ENCODE measurements at regions not wholly inside any gene's neighbourhood (a gene's known extent, or its start where the extent isn't known, plus 50 kb on each side); places are given as distances from the start of the nearest gene placed in this dataset.
"Not testable (repeated sequence)": the region's sequence is repeated elsewhere in the genome, so short reads cannot be mapped to it uniquely, and the experiment has no call there.

DNA sequence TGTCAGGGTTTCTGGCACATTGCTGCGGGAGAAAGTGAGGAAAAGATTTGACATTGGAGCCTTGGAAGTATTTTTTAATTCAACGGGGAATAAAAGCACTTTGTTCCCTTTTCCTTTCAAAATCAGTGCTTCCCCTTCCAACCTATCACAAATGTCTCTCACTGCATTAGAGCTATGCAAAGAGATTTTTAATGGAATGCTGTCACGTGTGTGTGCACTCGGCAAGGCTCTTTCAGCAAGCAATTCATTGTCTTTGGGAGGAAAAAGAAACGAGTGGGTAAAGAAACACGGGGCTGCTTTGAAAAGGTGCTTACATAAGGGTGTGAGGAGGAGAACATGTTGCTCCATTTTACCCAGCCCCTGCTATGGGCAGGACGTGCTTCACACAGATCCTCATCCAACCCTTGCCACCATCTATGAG lies 490.4 kb upstream of the PROK2 start:
- H3K9me3 ChIP-seq = no peaks in the 10 kb centered on the region
- DNase-seq = no peak
- H3K27me3 ChIP-seq = no peaks in the 10 kb centered on the region
- no peak overlapping the region for H3K4me3 ChIP-seq
- H3K36me3 ChIP-seq = no peaks in the 10 kb centered on the region

DNA sequence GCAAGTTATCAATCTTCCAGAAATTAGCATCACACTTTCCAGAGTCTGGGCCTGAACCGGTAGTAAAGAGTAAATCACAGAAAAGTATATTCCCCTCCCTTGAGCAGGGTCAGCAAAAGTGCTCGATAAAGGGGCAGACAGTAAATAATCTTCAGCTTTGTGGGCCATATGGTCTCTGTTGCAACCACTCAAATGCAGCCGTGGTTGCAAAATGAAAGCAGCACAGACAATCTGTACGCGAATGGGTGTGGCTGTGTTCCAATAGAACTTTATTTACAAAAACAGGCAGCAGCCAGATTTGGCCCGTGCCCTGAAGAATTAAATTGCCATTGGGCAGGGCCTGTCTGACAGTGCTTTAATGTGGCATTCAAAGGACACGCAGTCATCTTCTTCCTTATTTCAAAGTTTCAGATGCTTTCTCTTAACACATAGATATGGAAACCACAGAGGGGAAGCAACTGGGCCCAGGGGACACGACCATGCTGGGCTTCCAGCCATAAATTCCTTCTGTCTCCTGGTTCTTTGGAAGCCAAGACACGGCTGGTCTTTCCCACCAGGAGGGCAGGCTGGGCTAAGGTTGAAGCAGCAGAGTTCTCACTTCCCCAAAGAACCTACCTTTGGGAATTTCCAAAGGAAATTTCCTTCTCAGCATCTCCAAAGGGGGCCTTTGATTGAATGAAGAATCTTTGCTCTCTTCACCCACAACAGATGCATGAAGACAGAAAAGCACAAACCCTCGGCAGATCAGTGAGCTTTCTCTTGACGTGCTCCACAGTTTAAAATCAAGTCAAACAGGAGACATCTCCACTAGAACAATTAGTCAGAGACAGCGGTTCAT lies 489.8 kb upstream of the PROK2 start:
- 0 out of 2 replicates have a peak overlapping the region, but pooled peaks have one; percentile 7 for H3K4me3 ChIP-seq
- no peaks in the 10 kb centered on the region for H3K9me3 ChIP-seq
- DNase-seq = peak; percentile 40
- H3K36me3 ChIP-seq = no peaks in the 10 kb centered on the region
- no peaks in the 10 kb centered on the region for H3K27me3 ChIP-seq

DNA sequence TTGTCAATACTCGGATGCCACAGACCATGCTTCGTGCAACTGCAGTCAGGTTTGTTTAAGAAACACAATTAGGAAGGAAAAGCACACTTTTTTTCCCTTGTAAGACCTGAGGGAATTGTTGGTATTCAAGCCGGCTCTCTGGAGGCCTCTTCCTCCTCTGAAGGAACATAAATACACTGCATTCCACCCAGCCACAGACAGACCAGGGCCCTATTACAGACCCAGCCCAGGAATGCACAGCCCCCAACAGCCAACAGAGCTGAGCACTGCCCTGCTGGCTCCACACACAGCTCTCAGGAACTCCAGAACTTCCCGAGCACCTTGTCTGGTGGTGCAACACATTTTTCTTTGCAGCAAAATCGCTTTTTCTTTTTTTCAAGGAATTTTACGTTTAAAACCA lies 488.7 kb upstream of the PROK2 start:
- no peak for DNase-seq
- Histone ChIP-seq H3K36me3 (no peaks in the 10 kb centered on the region), H3K27me3 (no peaks in the 10 kb centered on the region), H3K9me3 (no peaks in the 10 kb centered on the region), H3K4me3 (no peak overlapping the region)

DNA sequence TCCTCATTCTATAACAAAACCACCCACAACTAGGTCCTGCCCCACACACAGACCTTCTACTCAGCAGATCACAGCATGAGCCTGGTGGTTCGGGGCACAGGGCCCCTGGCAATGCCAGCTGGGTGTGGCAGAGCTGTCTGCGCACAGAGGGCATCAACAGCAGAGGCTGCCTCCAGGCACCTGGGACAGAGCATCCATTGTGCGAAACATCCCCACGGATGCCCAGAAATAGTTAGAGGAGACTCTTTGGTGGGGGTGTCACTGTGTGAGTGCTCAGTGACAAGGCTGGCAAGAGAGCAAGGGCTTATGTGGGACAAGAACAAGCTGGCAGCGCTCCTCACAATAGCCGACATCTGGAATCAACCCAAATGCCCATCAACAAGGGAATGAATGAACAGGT lies 487.4 kb upstream of the PROK2 start:
- no peaks in the 10 kb centered on the region for H3K27me3 ChIP-seq
- H3K36me3 ChIP-seq = no peaks in the 10 kb centered on the region
- H3K4me3 ChIP-seq = no peak overlapping the region
- no peak for DNase-seq
- H3K9me3 ChIP-seq = no peaks in the 10 kb centered on the region

GRCh38 chr3:72271923-72272322 lies 487.0 kb upstream of the PROK2 start:
- no peak for DNase-seq
- no peaks in the 10 kb centered on the region for H3K9me3 ChIP-seq
- no peaks in the 10 kb centered on the region for H3K36me3 ChIP-seq
- H3K27me3 ChIP-seq = no peaks in the 10 kb centered on the region
- H3K4me3 ChIP-seq = no peak overlapping the region

GRCh38 chr3:72271216-72271615 lies 486.3 kb upstream of the PROK2 start:
- DNase-seq = no peak

GRCh38 chr3:72270730-72271129 lies 485.8 kb upstream of the PROK2 start:
- Histone ChIP-seq H3K36me3 (no peaks in the 10 kb centered on the region), H3K27me3 (no peaks in the 10 kb centered on the region), H3K9me3 (no peaks in the 10 kb centered on the region), H3K4me3 (no peak overlapping the region)
- DNase-seq = no peak

More at GRCh38 chr3:72271216-72271615, 486.3 kb upstream of the PROK2 start:
- H3K36me3 ChIP-seq = no peaks in the 10 kb centered on the region
- no peaks in the 10 kb centered on the region for H3K9me3 ChIP-seq
- no peaks in the 10 kb centered on the region for H3K27me3 ChIP-seq
- H3K4me3 ChIP-seq = no peak overlapping the region

DNA sequence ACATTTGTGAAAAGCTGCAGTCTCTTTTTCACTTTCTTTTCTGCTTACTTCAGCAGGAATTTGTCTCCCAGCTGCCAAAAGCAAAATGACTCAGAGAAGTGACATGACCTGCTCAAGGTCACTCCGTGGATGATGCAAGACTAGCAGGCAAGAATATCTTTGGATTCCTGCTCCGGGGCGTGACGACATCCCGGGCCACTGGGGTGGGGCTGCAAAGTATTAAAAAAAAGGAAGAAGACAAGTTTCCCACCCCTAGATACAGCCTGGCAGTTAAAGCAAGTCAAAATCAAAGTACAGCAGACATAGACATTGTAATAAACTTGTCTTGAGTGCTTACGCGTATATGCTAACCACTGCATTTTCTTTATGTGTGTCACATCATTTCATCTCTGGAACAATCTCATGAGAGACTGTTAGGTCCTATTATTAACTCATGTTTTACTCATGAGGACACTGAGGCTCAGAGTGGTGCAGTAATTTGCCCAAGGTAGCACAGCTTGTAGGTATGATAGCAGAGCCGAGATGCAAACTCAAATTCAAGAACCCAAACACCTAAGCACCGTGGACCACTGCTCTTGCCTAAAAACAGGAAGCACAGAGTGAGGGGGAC lies 485.2 kb upstream of the PROK2 start:
- Histone ChIP-seq H3K27me3 (no peaks in the 10 kb centered on the region), H3K9me3 (no peaks in the 10 kb centered on the region), H3K4me3 (no peak overlapping the region), H3K36me3 (no peaks in the 10 kb centered on the region)
- DNase-seq = peak; percentile 59

DNA sequence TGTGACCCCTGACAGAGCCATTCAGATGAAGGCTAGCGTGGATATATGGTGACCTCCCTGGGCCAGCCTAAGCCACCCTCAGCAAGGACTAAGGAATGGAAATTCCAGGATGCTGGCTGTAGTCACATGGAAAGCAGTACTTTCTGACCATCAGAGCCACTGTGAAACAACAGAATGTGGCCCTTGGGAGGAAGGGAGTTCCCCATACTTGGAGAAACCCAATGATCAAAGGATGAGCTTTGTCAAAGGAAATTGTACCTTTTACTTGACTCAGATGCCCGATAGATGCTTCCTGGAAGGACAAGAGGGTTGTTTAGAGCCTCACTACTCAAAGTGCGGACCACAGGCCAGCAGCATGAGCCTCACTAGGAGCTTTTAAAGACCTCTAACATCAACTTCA lies 484.5 kb upstream of the PROK2 start:
- Histone ChIP-seq H3K9me3 (no peaks in the 10 kb centered on the region), H3K36me3 (no peaks in the 10 kb centered on the region), H3K4me3 (no peak overlapping the region), H3K27me3 (no peaks in the 10 kb centered on the region)
- DNase-seq = no peak

DNA sequence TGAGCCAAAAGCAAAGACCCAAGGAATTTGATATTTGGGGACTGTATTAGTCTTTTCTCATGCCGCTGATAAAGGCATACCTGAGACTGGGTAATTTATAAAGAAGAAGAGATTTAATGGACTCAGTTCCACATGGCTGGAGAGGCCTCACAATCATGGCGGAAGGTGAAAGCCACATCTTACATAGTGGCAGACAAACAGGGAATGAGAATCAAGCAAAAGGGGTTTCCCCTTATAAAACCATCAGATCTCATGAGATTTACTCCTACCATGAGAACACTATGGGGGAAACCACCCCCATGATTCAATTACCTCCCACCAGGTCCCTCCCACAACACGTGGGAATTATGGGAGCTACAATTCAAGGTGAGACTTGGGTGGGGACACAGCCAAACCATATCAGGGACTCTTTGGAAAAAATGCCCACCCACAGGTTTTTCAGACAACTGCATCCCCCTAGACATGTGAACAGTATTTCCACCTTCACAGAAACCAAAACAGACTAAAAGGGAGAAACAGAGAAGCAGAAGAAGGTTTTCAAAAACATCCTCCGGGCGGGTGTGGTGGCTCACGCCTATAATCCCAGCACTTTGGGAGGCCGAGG lies 482.1 kb upstream of the PROK2 start:
- H3K27me3 ChIP-seq, DNase-seq, H3K4me3 ChIP-seq, H3K36me3 ChIP-seq, H3K9me3 ChIP-seq: not testable (repeated sequence)

GRCh38 chr3:72266016-72266370 lies 481.0 kb upstream of the PROK2 start:
- no peaks in the 10 kb centered on the region for H3K27me3 ChIP-seq
- H3K9me3 ChIP-seq = no peaks in the 10 kb centered on the region
- no peak for DNase-seq
- H3K36me3 ChIP-seq = no peaks in the 10 kb centered on the region
- H3K4me3 ChIP-seq = no peak overlapping the region

- no peaks in the 10 kb centered on the region for H3K36me3 ChIP-seq
- no peaks in the 10 kb centered on the region for H3K27me3 ChIP-seq
- no peak overlapping the region for H3K4me3 ChIP-seq
- H3K9me3 ChIP-seq = no peaks in the 10 kb centered on the region
- no peak for DNase-seq
Observed at GRCh38 chr3:72265256-72266015, 480.5 kb upstream of the PROK2 start.

GRCh38 chr3:72263223-72263990 lies 478.5 kb upstream of the PROK2 start:
- DNase-seq = no peak
- H3K27me3 ChIP-seq = no peaks in the 10 kb centered on the region
- H3K36me3 ChIP-seq = no peaks in the 10 kb centered on the region
- H3K9me3 ChIP-seq = no peaks in the 10 kb centered on the region
- H3K4me3 ChIP-seq = no peak overlapping the region

DNA sequence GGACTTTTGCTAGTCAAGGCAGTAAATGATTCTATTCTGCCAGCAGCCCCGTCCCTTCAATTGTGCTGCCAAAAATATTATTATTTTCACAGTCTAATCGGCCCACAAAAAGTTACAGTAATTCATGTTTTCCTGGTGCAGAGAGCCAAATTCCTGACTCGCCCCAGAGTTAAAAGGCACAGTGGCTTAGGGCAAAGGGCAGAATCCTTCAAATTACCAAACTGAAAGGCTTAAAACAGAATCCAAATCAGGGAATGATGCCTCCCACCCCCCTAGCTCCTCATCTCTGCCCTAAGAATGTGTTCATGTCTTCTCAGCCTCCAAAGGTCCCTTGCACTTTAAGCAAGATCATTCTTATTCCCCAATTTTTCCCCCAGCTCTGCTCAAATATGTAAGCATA lies 477.8 kb upstream of the PROK2 start:
- H3K4me3 ChIP-seq = no peak overlapping the region

DNA sequence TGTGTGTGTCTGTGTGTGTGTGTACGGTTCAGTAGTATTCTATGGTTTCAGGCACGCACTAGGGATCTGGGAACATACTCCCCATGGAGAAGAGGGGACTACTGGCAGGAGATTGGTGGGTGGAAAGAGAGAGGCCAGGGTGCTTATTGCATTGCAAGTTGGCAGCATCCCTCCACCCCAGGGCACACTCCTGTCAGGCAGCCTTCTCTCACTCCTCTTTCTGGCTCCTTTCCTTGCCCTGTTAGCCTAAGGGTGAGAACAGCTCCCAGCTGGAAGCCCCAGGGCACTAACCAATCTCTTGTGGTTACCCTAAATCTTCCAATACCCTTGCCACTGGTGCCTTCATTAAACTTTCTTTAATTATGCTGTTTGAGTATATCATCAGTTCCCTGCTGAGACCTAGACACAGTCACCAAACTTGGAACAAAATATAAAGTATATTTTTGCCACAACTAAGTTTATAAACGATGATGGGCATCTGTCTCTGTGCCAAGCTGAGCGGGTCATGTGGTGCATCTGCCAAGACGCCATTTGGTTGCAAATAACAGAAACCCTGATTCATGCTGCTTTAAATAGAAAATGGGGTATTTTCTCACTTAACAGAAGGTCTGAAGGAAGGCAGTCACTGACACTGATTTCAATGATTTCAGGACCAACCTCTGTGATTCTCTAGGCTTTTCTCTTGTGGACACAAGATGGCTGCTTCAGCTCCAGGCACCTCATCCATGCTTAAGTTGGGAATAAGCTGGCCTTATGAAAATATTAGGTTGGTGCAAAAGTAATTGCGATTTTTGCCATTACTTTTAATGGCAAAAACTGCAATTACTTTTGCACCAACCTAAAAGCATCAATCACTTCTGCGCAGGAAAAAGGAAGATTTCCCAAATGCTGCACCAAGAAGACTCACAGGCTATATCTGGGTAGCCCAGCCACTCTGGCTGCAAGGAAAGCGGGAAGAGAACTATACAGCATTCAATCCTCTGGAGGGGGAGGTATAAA lies 476.9 kb upstream of the PROK2 start:
- Histone ChIP-seq H3K36me3 (no peaks in the 10 kb centered on the region), H3K9me3 (no peaks in the 10 kb centered on the region), H3K27me3 (no peaks in the 10 kb centered on the region), H3K4me3 (no peak overlapping the region)
- peak; percentile 92 for DNase-seq

More for the DNA sequence above, 477.8 kb upstream of the PROK2 start:
- no peaks in the 10 kb centered on the region for H3K9me3 ChIP-seq
- DNase-seq = no peak
- H3K36me3 ChIP-seq = no peaks in the 10 kb centered on the region
- no peaks in the 10 kb centered on the region for H3K27me3 ChIP-seq

- no peaks in the 10 kb centered on the region for H3K9me3 ChIP-seq
- no peak for DNase-seq
- no peaks in the 10 kb centered on the region for H3K36me3 ChIP-seq
- H3K4me3 ChIP-seq = no peak overlapping the region
- no peaks in the 10 kb centered on the region for H3K27me3 ChIP-seq
Observed at GRCh38 chr3:72260588-72260910, 475.6 kb upstream of the PROK2 start.
